ENCODE measurements at regions not wholly inside any gene's neighbourhood (a gene's known extent, or its start where the extent isn't known, plus 50 kb on each side); places are given as distances from the start of the nearest gene placed in this dataset.

DNA sequence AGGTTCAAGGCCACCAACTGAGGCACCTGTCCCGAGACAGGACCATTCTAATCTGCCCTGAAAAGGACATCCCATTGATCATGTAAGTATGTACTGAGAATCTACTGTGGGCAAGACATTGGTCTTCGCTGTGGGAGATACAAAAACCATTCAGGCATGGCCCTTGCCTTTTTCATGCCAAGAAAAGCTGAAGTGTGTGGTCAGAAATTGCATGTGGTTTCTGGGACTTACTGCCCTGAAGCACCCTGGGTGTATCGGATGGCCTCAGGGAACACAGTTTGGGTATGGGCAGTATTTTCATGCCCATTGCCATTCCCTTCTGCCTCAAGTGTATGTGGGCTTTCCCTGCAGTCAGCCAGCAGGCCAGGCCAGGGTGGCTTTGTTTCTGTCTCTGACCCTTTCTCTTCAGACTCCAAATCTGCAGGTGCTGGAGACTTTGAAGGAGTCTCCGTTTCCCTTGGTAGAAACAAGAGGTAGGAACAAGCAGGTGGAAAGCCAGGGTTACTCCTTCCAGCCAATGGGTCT, 285.7 kb downstream of the ZEB1 start:
- Mint-ChIP-seq H3K27ac (no peak overlapping the region), H3K9me3 (no peaks in the 10 kb centered on the region)
- intact Hi-C loops (cut with micrococcal nuclease), result no loop called here

DNA sequence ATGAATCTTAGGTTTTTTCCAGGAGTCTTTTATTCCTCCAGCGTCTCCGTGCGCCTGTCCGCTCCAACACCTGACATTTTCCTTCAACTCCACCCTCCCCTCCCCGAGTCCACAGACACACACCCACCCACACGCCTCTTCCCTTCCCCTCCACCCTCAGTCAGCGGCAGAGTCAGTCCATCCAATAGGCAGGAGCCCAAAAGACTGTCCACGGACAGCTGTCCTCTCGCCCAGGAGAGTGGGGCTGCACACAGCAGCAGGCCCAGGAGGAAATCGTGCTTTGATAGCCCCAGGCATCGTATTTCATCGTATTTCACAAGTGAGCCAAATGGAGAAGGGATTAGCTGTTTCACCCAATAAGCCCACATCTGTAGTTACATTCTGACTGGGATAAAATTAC, 285.1 kb downstream of the ZEB1 start:
- POLR2A ChIA-PET (ENCODE audit: partially characterized antibody), result no interaction called here
- peaks cover 8 to 11% (median 10%) of the 10 kb centered on the region in 4 donors for H3K4me1 Mint-ChIP-seq
- H3K27me3 Mint-ChIP-seq, result peaks cover 3 to 4% of the 10 kb centered on the region in 2 donors

More for the DNA sequence above, 285.7 kb downstream of the ZEB1 start:
- peaks cover 8 to 11% (median 10%) of the 10 kb centered on the region in 4 donors for H3K4me1 Mint-ChIP-seq
- Histone ChIP-seq H3K27ac (ENCODE audit: low read depth, low read length) (no peak overlapping the region), H3K36me3 (ENCODE audit: insufficient read depth, low read length) (no peaks in the 10 kb centered on the region), H3K4me3 (ENCODE audit: low read length in 2 of 2) (no peak overlapping the region), H3K9me3 (ENCODE audit: control insufficient read depth in 1 of 2, low read length in 2 of 2) (no peaks in the 10 kb centered on the region), H3K27me3 (ENCODE audit: insufficient read depth, low read length) (no peaks in the 10 kb centered on the region), H3K4me1 (ENCODE audit: insufficient read depth, low read length) (peaks cover 11% of the 10 kb centered on the region)
- no peak for DNase-seq
- POLR2A ChIA-PET (ENCODE audit: partially characterized antibody), result no interaction called here
- CTCF ChIA-PET (ENCODE audit: partially characterized antibody), result no interaction called here
- peak overlapping the region; percentile 21 to 93 (median 89) for H3K4me3 Mint-ChIP-seq
- H3K27me3 Mint-ChIP-seq, result peaks cover 3 to 4% of the 10 kb centered on the region in 2 donors
- no peaks in the 10 kb centered on the region for H3K36me3 Mint-ChIP-seq

DNA sequence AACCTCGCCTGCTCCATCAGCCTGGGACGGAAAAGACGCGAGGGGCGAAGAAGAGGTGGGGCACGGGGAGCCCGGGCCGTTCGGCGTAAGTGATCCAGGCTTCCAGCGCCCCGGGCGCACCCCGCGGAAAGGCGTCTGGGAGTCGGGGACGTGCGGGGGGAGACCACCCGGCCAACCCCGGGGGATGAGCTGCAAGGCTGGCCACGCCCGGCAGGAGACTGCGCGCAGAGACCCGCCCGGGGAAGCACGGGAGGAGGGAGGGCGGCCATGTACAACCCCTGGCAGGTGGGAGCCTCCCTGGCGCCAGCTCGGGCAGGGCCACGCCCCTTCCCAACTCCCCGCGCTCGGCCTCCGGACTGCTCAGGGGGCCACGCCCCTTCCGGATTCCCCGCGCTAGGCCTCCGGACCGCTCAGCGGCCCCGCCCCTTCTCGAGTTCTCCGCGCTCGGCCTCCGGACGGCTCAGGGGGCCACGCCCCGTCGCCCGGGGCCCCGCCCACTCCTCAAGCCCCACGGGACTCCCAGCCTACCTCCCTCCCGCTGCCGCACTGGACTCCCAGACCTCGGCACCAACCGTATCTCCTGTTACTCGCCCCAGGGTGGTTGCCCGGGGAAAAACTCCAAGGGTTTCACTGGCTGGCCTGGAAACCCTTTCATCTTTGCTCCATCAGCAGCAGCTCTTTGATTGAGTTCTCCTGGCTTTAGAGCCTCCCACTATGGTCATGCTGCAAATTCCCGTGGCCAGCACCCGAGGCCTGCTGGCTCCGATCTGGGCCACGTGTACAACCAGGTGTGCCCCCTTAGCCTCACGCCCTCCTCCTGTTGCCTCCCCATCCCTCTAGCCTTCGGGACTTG, 284.4 kb downstream of the ZEB1 start:
- Mint-ChIP-seq H3K9me3 (no peaks in the 10 kb centered on the region), H3K27me3 (peaks cover 0 to under 1% of the 10 kb centered on the region in 2 donors), H3K27ac (peak overlapping the region in 2 of 7 donors; percentile 44 to 94), H3K4me1 (peaks cover 8 to 11% (median 10%) of the 10 kb centered on the region in 4 donors), H3K4me3 (peak overlapping the region; percentile 88 to 93 (median 90)), H3K36me3 (no peaks in the 10 kb centered on the region)
- Histone ChIP-seq H3K36me3 (ENCODE audit: insufficient read depth, low read length) (no peaks in the 10 kb centered on the region), H3K27ac (ENCODE audit: low read depth, low read length) (no peak overlapping the region), H3K27me3 (ENCODE audit: insufficient read depth, low read length) (no peaks in the 10 kb centered on the region), H3K9me3 (ENCODE audit: control insufficient read depth in 1 of 2, low read length in 2 of 2) (no peaks in the 10 kb centered on the region), H3K4me3 (ENCODE audit: low read length in 2 of 2) (peak overlapping the region; percentile 63 to 65), H3K4me1 (ENCODE audit: insufficient read depth, low read length) (peaks cover 11% of the 10 kb centered on the region)
- ChIA-PET CTCF (ENCODE audit: partially characterized antibody) (no interaction called here), POLR2A (ENCODE audit: partially characterized antibody) (no interaction called here)
- peak; percentile 35 to 60 (median 40) for DNase-seq
- intact Hi-C loops (cut with micrococcal nuclease), result no loop called here

More for the DNA sequence above, 285.1 kb downstream of the ZEB1 start:
- peak overlapping the region; percentile 88 to 93 (median 90) for H3K4me3 Mint-ChIP-seq
- intact Hi-C loops (cut with micrococcal nuclease), result no loop called here
- H3K36me3 Mint-ChIP-seq, result no peaks in the 10 kb centered on the region
- Histone ChIP-seq H3K9me3 (ENCODE audit: control insufficient read depth in 1 of 2, low read length in 2 of 2) (no peaks in the 10 kb centered on the region), H3K27me3 (ENCODE audit: insufficient read depth, low read length) (no peaks in the 10 kb centered on the region), H3K36me3 (ENCODE audit: insufficient read depth, low read length) (no peaks in the 10 kb centered on the region), H3K4me3 (ENCODE audit: low read length in 2 of 2) (peak overlapping the region in 1 of 2 donors; percentile 63), H3K4me1 (ENCODE audit: insufficient read depth, low read length) (peaks cover 11% of the 10 kb centered on the region), H3K27ac (ENCODE audit: low read depth, low read length) (no peak overlapping the region)
- peak overlapping the region in 1 of 7 donors; percentile 7 for H3K27ac Mint-ChIP-seq
- no peaks in the 10 kb centered on the region for H3K9me3 Mint-ChIP-seq
- CTCF ChIA-PET (ENCODE audit: partially characterized antibody), result no interaction called here
- DNase-seq, result no peak

DNA sequence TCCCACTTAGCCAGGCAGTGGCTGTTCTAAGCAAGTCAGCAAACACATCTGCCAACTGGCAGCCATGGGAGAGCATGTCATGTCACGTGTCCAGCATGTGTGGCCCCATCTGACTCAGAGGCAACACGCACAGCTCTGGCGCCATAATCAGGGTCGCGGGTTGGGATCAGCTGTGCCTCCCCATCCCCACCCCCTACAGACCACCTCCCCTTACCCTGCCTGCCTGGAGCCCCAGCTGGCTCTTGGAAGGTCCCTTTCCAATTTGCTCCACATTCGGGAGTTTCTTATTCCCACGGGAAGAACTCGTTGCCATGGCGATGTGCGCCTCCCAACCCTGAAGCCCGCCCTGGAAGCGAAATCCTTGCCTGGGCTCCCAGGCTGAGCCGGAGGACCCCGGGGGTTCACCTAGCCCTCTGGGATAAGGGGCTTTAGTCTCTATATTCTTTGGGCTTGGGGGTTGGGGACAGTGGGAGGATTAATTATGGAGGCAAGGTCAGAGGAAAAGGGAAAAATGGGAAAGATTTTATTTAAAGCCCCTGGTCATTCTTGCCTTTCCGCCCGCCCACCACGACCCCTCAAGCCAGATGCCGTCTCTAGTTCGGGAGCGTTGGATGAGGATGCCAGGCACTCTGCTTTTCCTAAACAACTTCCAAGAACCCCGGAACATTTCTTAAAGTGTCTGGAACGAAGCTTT, 283.7 kb downstream of the ZEB1 start:
- no peaks in the 10 kb centered on the region for H3K36me3 Mint-ChIP-seq
- H3K9me3 Mint-ChIP-seq, result no peaks in the 10 kb centered on the region
- Histone ChIP-seq H3K36me3 (ENCODE audit: insufficient read depth, low read length) (no peaks in the 10 kb centered on the region), H3K4me3 (ENCODE audit: low read length in 2 of 2) (peak overlapping the region in 1 of 2 donors; percentile 63), H3K4me1 (ENCODE audit: insufficient read depth, low read length) (peaks cover 11% of the 10 kb centered on the region), H3K27ac (ENCODE audit: low read depth, low read length) (no peak overlapping the region), H3K27me3 (ENCODE audit: insufficient read depth, low read length) (no peaks in the 10 kb centered on the region), H3K9me3 (ENCODE audit: control insufficient read depth in 1 of 2, low read length in 2 of 2) (no peaks in the 10 kb centered on the region)
- H3K27me3 Mint-ChIP-seq, result no peaks in the 10 kb centered on the region
- H3K4me3 Mint-ChIP-seq, result peak overlapping the region; percentile 55 to 81 (median 67)
- H3K27ac Mint-ChIP-seq, result peak overlapping the region in 1 of 7 donors; percentile 44
- ChIA-PET CTCF (ENCODE audit: partially characterized antibody) (no interaction called here), POLR2A (ENCODE audit: partially characterized antibody) (no interaction called here)
- intact Hi-C loops (cut with micrococcal nuclease), result no loop called here
- DNase-seq, result no peak
- H3K4me1 Mint-ChIP-seq, result peaks cover 8 to 11% (median 10%) of the 10 kb centered on the region in 4 donors

DNA sequence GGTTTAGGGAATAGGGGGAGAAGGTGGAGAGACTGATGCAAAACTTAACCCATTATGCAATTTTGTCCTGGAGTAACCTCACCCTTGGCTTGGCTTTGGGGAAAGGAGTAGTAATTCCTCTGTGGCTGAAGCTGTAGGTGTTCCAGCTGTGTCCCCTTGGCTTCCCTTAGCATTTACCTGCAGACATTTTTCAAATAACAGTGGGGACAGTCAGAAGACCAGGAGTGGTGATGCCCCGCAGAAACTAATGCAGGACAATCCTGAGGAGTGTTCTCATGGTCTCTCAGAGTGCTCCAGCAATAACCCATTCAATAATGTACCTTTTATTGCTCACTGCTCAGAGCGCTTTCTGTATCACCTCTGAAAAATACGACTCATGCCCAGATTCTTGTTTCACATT, 282.1 kb downstream of the ZEB1 start:
- H3K9me3 ChIP-seq (ENCODE audit: control insufficient read depth in 1 of 2, low read length in 2 of 2), result no peaks in the 10 kb centered on the region
- no peaks in the 10 kb centered on the region for H3K36me3 ChIP-seq (ENCODE audit: insufficient read depth, low read length)
- peak overlapping the region in 1 of 7 donors; percentile 2 for H3K27ac Mint-ChIP-seq
- no peak overlapping the region for H3K4me3 Mint-ChIP-seq
- H3K4me3 ChIP-seq (ENCODE audit: low read length in 2 of 2), result no peak overlapping the region
- POLR2A ChIA-PET (ENCODE audit: partially characterized antibody), result no interaction called here
- peaks cover 11% of the 10 kb centered on the region for H3K4me1 ChIP-seq (ENCODE audit: insufficient read depth, low read length)
- intact Hi-C loops (cut with micrococcal nuclease), result no loop called here
- CTCF ChIA-PET (ENCODE audit: partially characterized antibody), result no interaction called here
- H3K4me1 Mint-ChIP-seq, result peaks cover 8 to 11% (median 10%) of the 10 kb centered on the region in 4 donors
- no peaks in the 10 kb centered on the region for H3K36me3 Mint-ChIP-seq
- H3K27ac ChIP-seq (ENCODE audit: low read depth, low read length), result no peak overlapping the region
- no peaks in the 10 kb centered on the region for H3K27me3 ChIP-seq (ENCODE audit: insufficient read depth, low read length)
- no peaks in the 10 kb centered on the region for H3K9me3 Mint-ChIP-seq
- no peaks in the 10 kb centered on the region for H3K27me3 Mint-ChIP-seq
- DNase-seq, result no peak

DNA sequence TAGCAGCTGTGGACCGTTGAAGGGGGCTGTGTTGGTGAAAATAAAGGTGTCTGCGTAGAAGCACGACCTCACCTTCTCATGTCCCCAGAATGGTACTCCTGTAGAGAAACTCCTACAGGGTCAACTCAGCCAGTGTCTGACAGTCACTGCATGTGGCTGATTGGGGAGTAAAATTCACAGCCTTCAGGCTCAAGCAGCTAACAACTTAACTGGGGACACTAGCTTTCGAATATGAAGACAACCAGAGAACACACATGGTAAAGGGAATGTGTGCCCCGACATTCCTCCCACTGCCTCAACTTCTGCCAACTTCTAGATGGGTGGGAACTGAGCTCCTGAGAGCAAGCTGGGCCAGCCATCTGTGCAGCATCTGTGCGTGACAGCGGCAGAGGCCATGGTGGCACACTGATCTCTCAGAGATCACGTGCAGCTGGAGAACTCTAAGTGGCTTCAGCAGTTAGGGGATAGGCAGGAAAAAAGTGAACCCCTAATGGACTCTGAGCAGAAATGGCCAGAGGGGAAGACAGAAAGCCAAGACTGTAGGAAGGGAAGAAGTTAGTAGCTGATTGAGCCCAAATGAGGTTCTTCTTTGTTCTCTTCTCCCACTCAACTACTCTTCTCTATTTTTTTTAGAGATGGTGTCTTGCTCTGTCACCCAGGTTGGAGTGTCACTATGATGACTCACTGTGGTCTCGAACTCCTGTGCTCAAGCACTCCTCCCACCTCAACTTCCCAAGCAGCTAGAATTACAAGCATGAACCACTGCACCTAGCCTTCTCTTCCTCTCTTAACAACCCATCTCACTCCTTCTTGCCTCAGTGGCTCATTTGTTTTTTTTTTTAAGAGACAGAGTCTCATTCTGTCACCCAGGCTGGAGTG, 280.8 kb downstream of the ZEB1 start:
- Histone ChIP-seq H3K4me3 (ENCODE audit: low read length in 2 of 2) (no peak overlapping the region), H3K36me3 (ENCODE audit: insufficient read depth, low read length) (no peaks in the 10 kb centered on the region), H3K4me1 (ENCODE audit: insufficient read depth, low read length) (peaks cover 11% of the 10 kb centered on the region), H3K27me3 (ENCODE audit: insufficient read depth, low read length) (no peaks in the 10 kb centered on the region), H3K9me3 (ENCODE audit: control insufficient read depth in 1 of 2, low read length in 2 of 2) (no peaks in the 10 kb centered on the region), H3K27ac (ENCODE audit: low read depth, low read length) (no peak overlapping the region)
- POLR2A ChIA-PET (ENCODE audit: partially characterized antibody), result no interaction called here
- H3K27me3 Mint-ChIP-seq, result no peaks in the 10 kb centered on the region
- no peaks in the 10 kb centered on the region for H3K36me3 Mint-ChIP-seq
- intact Hi-C loops (cut with micrococcal nuclease), result no loop called here
- peak overlapping the region in 1 of 7 donors; percentile 54 for H3K27ac Mint-ChIP-seq
- no peak overlapping the region for H3K4me3 Mint-ChIP-seq
- H3K4me1 Mint-ChIP-seq, result peaks cover 8 to 11% (median 10%) of the 10 kb centered on the region in 4 donors
- CTCF ChIA-PET (ENCODE audit: partially characterized antibody), result no interaction called here
- no peak for DNase-seq
- H3K9me3 Mint-ChIP-seq, result no peaks in the 10 kb centered on the region
